Panc1 (cell line): ENCODE measurements at regions not wholly inside any gene's neighbourhood (a gene's known extent, or its start where the extent isn't known, plus 50 kb on each side); places are given as distances from the start of the nearest gene placed in this dataset.

ENCODE experiments used
- ATAC-seq: fragments of 200-7000 bp; cut with Tn5 transposase; 2 replicates; pipeline ENCODE4 v1.9.1; 2020; ENCODE audit warnings: mild to moderate bottlenecking, moderate library complexity
- BruUV-seq: library from RNA; stranded (reverse); fragments of 400-500 nt; replicated peaks from 2 replicates; lab custom pipeline; 2021; lab: Mats Ljungman, UMichigan
- CTCF ChIA-PET: fragments of 300-600 bp; sonication (Branson Sonifier 250); formaldehyde crosslinking; loops from one replicate; lab custom pipeline; 2022; ENCODE audit warnings: antibody characterized with exemption; lab: Charles Lee
- POLR2A ChIA-PET: fragments of 300-600 bp; sonication (Branson Sonifier 250); formaldehyde crosslinking; loops from one replicate; lab custom pipeline; 2022; ENCODE audit warnings: antibody characterized with exemption; lab: Charles Lee
- DNase-seq: peaks from one replicate; pipeline ENCODE4 v3.0.0-alpha.2; 2010; ENCODE audit warnings: low read depth, low spot score
- H3K27ac ChIP-seq: 2 replicates; pipeline ENCODE4 v1.5.1; 2011; ENCODE audit warnings: mild to moderate bottlenecking, low read length, inconsistent platforms
- H3K27me3 ChIP-seq: fragments of 200-500 bp; sonication (Bioruptor generic); 2 replicates; pipeline ENCODE4 v1.6.0; 2014; ENCODE audit warnings: low read length, inconsistent platforms; ENCODE audit not compliant: control insufficient read depth, insufficient read depth
- H3K36me3 ChIP-seq: fragments of 200-500 bp; sonication (Bioruptor generic); 2 replicates; pipeline ENCODE4 v1.5.1; 2014; ENCODE audit warnings: inconsistent platforms, mild to moderate bottlenecking, low read length, moderate library complexity; ENCODE audit not compliant: control insufficient read depth, insufficient read depth
- H3K4me1 ChIP-seq: 2 replicates; pipeline ENCODE4 v1.5.1; 2011; ENCODE audit warnings: inconsistent platforms, mild to moderate bottlenecking, low read length, moderate library complexity; ENCODE audit not compliant: control insufficient read depth, insufficient read depth
- H3K4me3 ChIP-seq, 2 experiments: 2 replicates each; pipeline ENCODE4 v1.5.1; 2011 to 2012; ENCODE audit warnings: low read depth in 2 of 2, low read length in 2 of 2, mild to moderate bottlenecking in 2 of 2, inconsistent platforms in 1 of 2, moderate library complexity in 1 of 2
- H3K9me3 ChIP-seq: fragments of 200-500 bp; sonication (Bioruptor generic); 2 replicates; pipeline ENCODE4 v1.5.1; 2014; ENCODE audit warnings: low read depth, mild to moderate bottlenecking, inconsistent platforms, low read length, moderate library complexity; ENCODE audit not compliant: control insufficient read depth, insufficient read depth
- CTCF ChIP-seq: fragments of 450-650 bp; IDR thresholded peaks from 2 replicates; pipeline ENCODE4 v1.5.1; 2017; ENCODE audit warnings: mild to moderate bottlenecking
- POLR2AphosphoS5 ChIP-seq: IDR thresholded peaks from 2 replicates; pipeline ENCODE4 v1.6.1; 2012; ENCODE audit warnings: mild to moderate bottlenecking, low read depth, low read length, moderate library complexity
- REST ChIP-seq, 2 experiments: IDR thresholded peaks; 2 replicates each; pipeline ENCODE4 v1.6.1; 2011 to 2012; ENCODE audit warnings: low read depth in 2 of 2, control low read depth in 1 of 2, low read length in 1 of 2, mild to moderate bottlenecking in 1 of 2, moderate library complexity in 1 of 2; ENCODE audit not compliant: insufficient read depth in 1 of 2
- SIN3A ChIP-seq: IDR thresholded peaks from 2 replicates; pipeline ENCODE4 v1.6.1; 2012; ENCODE audit warnings: low read depth, mild to moderate bottlenecking, low read length, moderate library complexity, borderline replicate concordance; ENCODE audit not compliant: insufficient read depth
- TCF7L2 ChIP-seq: IDR thresholded peaks from 2 replicates; pipeline ENCODE4 v1.6.1; 2011; ENCODE audit warnings: mild to moderate bottlenecking, low read depth, low read length, inconsistent platforms
- in situ Hi-C: cut with HindIII; loops from 2 replicates; pipeline ENCODE4 v1.10.0; 2016; ENCODE audit warnings: low sequenced_read_pairs, low pct_unique_long_range_greater_than_20kb
- intact Hi-C: fragments of 100-400 bp; cut with micrococcal nuclease; formaldehyde crosslinking; loops from one replicate; pipeline ENCODE4 v1.10.0; 2022; ENCODE audit not compliant: unreplicated experiment

- Histone ChIP-seq H3K4me1 (no peaks in the 10 kb centered on the region), H3K27me3 (no peaks in the 10 kb centered on the region), H3K9me3 (no peaks in the 10 kb centered on the region), H3K36me3 (no peaks in the 10 kb centered on the region), H3K4me3 (no peak overlapping the region), H3K27ac (no peak overlapping the region)
- ATAC-seq, result no peak
- POLR2A ChIA-PET, result no interaction called here
- in situ Hi-C loops (no loop called here), intact Hi-C loops (no loop called here)
- CTCF ChIA-PET, result no interaction called here
- BruUV-seq, result no TSS peak
- no peak for DNase-seq
- TF ChIP-seq REST (IDR thresholded peaks at IDR 0.05; ENCODE audit: insufficient read depth in 1 of 2, low read depth in 2 of 2, low read length in 1 of 2) (no peak), TCF7L2 (no peak), CTCF (no peak), SIN3A (no peak), POLR2AphosphoS5 (no peak)
Measured at GRCh38 chr9:108676355-108676754, 179.4 kb downstream of the ACTL7B start.

GRCh38 chr9:108675708-108676107 lies 180.1 kb downstream of the ACTL7B start:
- Histone ChIP-seq H3K4me1 (no peaks in the 10 kb centered on the region), H3K9me3 (no peaks in the 10 kb centered on the region), H3K27ac (no peak overlapping the region), H3K4me3 (no peak overlapping the region), H3K36me3 (no peaks in the 10 kb centered on the region), H3K27me3 (no peaks in the 10 kb centered on the region)
- intact Hi-C loops (no loop called here), in situ Hi-C loops (no loop called here)
- CTCF ChIA-PET, result no interaction called here
- DNase-seq (no peak), ATAC-seq (no peak)
- TF ChIP-seq SIN3A, result no peak
- no peak for TF ChIP-seq TCF7L2
- TF ChIP-seq POLR2AphosphoS5, result no peak
- no peak for TF ChIP-seq CTCF
- no peak for TF ChIP-seq REST (IDR thresholded peaks at IDR 0.05; ENCODE audit: insufficient read depth in 1 of 2, low read depth in 2 of 2, low read length in 1 of 2)
- POLR2A ChIA-PET, result no interaction called here
- BruUV-seq, result no TSS peak
